ENCODE measurements at regions not wholly inside any gene's neighbourhood (a gene's known extent, or its start where the extent isn't known, plus 50 kb on each side); places are given as distances from the start of the nearest gene placed in this dataset.
"Not testable (repeated sequence)": the region's sequence is repeated elsewhere in the genome, so short reads cannot be mapped to it uniquely, and the experiment has no call there.

DNA sequence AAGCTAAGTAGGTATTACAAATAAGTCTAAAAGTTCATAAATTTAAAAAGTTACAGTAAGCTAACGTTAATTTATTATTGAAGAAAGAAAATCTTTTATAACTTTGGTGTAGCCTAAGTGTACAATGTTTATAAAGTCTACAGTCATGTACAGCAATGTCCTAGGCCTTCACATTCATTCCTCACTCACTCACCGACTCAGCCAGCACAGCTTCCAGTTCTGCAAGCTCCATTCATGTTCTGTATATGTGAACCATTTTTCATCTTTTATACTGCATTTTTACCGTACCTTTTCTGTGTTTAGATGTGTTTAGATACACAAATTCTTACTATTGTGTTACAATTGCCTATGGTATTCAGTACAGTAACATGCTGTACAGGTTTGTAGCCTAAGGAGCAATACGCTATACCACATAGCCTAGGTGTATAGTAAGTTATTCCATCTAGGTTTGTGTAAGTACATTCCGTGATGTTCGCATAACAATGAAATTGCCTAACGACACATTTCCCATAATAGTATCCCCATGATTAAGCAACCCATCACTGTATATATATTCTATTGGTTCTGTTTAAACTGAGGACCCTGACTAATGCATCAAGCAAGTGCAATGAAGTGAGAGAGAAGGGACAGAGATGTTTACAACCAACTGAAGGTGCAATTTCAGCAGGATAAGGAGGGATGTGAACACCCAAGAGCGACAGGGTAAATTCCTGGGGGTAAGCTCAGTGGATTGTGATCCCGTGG is 88.9 kb upstream of the TRIO start:
- DNase-seq = no peak

DNA sequence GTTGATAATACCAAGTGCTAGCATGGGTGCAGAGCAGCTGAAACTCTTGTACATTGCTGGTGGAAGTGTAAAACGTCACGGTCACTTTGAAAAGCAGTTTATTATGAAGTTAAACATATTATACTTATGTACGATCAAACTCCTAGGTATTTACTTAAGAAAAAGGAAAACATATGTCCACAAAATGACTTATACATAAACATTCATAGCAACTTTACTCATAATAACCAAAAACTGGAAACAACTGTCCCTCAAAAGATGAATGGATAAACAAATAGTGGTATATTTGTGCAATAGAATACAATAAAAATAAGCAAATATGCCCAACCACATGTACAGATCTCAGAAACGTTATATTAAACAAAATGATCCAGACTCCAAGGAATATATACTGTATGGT is 92.3 kb upstream of the TRIO start:
- DNase-seq = no peak

DNA sequence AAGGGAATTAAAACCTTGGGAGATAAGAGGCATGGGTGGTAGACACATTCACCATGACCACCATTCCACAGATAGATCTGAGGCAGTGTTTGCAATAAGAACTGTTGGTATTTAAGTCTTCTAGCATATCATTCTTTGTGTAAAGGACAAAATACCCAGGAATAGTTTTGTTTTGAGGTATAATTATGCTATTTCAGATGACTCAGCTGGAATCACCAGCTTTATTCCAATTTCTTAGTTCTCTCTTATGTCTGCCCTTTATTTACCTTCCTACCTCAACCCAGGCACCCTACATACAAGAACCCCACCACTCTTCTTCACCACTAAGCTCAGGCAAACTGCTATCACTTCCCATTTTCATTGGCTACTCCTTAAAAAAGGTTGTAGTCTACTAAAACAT is 94.7 kb upstream of the TRIO start:
- no peak for DNase-seq

DNA sequence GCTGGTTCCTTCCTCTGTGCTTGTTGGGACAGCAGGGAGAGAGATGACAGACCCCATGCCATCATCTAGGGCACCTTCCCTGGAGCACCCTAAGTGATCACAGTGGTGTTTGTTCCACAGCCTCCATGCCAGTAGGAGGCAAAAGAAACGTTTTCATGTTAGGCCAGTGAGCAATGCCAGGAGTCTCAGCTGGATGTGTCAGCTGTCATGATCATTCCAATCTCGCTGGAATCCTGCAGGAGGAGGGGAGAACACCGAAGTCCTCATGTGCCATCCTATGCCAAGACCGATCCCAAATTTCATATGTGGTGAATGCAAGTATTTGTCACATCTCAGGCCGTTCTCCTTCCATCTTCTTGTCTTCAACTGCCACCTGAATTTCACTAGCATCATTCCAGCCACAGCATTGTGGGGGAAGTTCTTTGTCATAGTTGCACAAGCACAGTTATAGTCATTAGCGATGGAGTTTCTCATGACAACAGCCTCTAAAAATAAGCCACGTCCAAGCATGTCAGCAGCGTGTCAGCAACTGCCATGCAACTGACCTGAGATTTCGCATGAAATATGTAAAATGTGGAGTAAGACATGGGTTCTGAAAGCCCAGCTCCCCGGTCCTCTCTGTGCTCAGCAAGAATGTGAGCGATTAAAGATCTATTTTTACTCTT is 97.2 kb upstream of the DNAH5 start:
- no peak for DNase-seq

DNA sequence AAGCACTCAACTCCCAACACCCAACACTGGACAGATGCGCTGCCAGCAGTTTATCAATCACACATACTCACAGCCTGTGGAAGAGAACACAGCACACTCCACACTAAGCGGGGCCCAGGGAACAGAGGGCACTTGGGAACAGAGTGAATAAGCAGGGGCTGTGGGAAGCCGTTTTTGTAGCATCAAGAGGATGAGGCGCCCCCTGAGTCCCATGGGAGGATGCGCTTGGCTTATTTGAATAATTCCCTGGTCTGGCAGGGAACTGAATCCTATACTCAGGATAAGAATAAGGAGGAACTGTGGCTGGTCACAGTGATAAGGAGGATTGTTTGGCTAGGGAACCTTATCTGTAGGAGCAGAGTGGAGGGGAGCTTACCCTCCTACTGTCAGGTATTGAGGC is 96.1 kb upstream of the DNAH5 start:
- DNase-seq = no peak

DNA sequence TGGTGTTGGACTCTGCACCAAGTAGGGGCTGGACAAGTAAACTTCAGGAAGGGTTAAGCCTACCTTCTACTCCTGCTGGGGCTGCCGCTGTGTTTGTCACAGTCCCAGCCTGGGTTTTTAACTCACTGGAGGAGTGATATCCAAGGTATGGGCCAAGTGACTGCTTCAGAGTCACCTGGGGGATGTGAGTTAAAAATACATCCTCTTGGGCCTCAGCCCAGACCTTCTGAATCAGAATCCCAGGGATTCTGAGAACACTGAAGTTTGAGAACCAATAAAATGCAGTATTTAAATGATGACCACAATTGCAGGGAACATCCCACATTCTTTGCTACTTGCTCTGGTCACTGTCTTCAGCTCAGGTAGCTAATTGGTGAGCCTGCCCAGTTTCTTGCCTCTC is 95.1 kb upstream of the DNAH5 start:
- no peak for DNase-seq

DNA sequence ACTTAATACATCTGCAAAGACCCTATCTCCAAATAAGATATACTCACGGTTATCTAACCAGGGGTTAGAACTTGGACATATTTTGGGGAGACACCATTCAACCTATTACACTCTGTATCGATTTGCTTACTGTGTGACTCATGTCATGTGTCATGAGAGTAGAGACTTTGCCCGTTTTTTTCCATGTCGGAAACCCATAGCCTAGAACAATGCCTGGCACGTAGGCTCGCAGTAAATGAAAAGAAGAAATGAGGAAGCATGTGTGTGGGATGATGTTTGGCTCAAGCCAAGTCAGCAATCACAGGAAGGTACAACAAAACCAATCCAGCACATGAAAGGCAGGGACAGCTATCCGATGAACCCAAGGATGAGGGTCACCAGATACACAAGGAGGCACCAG is 94.6 kb upstream of the DNAH5 start:
- no peak for DNase-seq

DNA sequence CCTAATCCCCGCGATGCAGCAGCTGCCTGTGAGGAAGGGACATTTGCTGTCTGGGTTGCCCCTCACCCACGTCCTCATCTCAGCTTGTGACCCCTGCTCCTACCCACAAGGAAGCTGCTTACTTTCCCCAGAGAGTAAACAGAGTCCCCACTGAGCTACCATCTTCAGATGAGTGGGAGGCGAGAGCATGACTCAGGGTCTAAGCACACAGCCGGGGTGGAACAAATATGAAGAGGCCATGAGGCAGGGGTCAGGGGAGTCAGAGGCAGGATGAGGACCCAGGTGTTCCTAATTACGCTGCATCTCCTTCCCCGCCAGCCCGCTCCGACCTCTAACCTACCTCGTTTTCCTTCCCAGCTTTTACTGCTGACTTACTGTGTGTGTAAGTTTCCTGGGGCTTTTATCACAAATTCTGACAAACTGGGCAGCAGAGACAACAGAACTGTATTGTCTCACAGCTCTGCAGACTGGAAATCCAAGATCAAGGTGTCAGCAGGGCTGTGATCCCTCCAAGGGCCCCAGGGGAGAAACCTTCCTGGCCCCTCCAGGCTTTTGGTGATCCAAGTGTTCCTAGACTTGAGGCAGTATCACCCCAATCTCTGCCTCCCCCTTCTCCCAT is 94.0 kb upstream of the DNAH5 start:
- DNase-seq = no peak

DNA sequence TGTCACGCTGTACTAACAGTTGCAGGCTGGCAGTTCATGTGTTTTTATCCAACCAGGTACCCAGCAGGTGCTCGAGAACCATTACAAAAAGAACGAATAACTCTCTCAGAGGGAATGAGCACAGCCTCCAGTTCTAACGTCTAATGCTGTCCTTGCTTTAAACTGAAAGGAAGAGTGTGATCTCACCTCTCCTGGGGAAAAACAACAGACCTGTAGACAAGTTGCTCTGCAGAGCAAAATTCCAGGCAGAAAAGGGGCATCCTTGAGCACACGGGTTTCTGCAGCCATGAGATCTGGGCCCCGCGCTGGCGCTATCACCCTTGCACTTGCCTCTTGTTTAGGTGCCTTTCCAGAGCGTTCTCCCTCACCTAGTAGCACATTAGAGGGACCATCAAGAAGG is 92.5 kb upstream of the DNAH5 start:
- DNase-seq = no peak

DNA sequence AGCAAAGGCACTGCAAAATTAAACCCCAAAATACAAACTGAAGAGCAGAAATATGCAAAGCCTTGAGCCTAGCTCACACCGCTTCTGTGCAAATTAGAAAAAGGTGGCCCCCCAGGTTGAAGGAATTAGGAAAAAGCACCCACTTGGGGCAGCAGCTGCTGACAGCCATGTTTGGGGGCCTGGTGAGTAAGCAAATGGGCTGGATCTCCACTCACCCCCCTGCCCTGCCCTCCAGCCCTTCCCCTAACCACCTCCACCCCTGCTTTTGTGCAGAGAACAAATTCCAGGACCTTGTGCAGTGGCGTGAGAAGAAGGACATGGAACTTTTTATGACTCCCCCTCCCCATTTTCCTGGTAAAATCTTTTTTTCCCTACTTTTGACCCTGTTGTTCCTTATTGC is 92.0 kb upstream of the DNAH5 start:
- no peak for DNase-seq

DNA sequence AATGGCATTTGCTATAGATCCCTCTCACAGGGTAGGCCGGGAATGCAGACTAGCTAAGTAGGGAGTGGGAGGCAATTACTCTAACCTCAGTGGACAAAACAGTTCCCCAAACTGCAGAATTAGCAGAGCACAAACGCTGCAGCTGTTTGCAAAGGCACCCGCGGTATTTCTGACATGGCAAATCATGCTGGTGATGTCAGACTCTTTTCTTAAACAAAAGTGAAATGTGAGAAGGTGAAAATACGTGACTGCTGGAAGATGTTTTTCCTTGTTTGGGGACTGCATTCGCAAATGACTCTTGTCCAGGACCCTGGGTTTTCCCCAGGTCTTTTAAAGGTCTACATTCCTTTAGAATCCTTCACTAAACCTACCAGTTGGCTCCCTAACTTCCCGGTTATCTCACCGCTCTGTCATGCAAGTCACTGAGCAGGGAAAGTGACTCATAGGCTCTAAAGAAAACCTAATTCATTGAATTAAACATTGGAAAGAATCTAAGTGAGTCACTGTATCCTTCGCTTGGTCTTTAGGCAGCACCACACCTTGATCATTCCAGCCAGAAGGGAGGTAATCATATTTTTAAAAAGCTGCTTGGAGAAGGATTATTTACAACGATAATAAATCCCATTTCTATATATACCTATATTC is 91.5 kb upstream of the DNAH5 start:
- peak; percentile 21 for DNase-seq

DNA sequence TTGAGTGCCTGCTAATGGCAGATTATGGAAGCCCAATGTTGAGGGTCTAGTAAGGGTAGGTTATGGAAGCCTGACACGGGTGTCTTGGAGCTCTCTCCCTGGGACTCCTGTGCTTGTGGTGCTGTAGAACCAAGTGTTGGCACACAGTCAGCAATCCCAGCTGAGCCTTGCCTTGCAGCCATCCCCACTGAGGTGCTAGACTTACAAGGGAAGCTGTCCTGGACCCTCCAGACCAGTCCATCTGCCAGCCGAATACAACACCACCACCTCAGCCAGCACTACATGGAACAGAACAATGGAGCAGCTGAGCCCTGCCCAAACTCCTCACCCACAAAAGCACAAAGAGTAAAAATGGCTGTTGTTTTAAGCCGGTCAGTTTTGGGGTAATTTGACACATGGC is 90.5 kb upstream of the DNAH5 start:
- DNase-seq = no peak

DNA sequence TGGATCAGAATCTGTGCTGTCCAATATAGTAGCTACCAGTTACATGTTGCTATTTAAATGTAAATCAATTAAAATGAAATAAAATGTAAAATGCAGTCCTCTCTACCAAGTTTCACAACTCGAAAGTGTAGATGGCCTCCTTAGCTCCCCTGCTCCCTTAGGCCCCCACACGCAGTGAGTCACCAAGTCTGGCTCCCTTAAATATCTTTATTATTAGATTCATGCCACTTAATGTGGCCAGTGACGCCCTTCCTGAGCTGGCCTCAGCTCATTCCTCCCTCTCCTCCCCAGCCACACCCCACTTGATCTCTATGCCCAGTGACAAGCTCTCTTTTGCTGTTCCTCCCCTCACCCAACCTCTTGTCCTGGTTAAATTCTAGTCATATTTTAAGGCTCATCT is 88.4 kb upstream of the DNAH5 start:
- no peak for DNase-seq

DNA sequence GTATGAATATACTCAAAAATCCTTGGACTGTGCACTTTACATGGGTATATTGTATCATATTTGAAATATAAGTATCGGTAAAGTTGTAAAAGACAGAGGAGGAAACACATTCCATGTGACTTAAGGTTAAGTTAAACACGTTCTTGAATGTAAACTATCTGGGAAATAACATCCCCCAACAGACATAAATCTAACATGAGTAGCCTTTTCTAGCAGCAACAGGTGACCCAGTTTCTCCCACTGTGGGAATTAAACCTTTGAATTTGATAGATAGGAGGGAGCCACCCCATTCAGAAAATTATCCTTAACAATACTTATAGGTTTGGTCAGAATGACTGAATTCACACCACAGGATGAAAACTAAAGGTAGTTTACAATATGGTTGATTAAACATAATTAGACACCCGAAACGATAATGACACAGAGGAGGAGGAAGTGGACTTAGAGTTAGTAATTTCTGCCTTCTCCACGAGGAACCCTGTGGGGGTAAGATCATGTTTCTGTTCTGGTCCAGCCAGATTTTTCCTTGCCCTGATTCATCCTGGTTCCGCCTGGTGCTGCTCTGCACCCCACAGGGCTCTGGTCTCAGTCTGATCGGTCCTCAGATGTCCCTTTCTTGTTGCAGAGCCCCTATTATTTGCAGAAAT is 84.6 kb upstream of the DNAH5 start:
- DNase-seq = no peak

DNA sequence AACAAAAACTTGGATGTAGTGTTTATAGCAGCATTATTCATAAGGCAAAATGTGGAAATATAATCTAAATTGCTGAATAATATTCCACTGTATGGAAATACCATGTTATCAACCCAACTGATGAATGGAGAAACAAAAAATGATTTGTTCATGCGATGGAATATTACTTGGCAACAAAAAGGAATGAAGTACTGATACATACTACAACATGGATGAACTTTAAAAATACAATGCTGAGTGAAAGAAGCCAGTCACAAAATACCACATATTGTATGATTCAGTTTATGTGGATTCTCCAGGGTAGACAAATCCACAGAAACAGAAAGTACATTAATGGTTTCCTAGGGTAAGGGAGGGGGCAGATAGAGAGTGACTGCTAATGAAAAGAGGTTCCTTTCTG is 83.7 kb upstream of the DNAH5 start:
- no peak for DNase-seq

DNA sequence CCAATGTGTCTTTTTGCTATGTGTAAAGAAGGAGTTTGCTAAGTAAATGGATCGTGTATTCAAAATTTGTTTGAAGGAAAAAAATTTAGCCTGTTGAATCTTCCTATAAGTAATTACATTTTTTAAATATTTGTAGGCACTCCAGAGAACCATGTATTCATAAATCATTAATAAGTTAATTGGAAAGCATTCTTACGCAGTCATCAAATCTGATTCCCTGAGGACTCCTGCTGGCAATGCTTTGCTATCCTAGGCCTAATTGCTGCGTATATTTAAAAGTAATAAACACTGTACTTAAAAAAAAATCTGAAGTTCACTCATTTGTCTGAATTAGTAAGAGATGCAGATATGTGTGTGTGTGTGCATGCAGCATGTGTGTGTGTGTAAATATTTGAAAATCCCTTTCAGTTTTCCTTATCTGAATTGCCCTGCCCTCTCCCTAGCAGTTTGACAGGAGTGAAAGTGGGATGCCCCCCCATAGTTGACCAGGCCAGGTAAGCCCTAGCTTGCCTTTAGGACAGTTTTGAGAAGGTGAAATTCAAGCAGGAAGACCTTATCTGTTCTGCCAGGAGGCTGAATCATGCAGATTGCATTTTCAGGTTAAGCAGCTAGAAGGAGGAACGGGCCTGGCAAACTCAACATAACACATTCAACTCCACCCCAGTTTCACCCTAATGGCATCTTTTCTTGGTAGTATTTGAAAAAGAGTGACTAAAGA is 81.2 kb upstream of the DNAH5 start:
- DNase-seq = no peak

DNA sequence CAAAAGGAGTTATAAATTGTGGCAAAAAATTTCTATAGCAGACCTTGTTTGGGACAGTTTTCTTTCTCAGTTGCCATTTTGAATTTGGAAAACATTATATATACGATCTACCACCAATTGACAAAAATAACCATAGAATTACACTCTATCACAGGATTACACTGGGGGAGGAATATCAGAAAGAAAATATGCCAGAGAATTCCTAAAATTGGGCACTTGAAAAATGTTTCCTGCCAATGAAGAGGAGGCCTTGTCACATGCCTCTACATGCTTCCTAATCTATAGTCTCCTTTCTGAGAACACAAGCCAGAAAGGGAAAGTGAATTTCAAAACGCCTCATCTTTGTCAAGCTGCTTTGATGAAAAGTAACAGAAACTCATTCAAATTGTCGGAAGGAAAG is 78.5 kb upstream of the DNAH5 start:
- no peak for DNase-seq

DNA sequence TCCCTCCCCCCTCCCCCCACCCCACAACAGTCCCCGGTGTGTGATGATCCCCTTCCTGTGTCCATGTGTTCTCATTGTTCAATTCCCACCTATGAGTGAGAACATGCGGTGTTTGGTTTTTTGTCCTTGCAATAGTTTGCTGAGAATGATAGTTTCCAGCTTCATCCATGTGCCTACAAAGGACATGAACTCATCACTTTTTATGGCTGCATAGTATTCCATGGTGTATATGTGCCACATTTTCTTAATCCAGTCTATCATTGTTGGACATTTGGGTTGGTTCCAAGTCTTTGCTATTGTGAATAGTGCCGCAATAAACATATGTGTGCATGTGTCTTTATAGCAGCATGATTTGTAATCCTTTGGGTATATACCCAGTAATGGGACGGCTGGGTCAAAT is 76.5 kb upstream of the DNAH5 start:
- not testable (repeated sequence) for DNase-seq

DNA sequence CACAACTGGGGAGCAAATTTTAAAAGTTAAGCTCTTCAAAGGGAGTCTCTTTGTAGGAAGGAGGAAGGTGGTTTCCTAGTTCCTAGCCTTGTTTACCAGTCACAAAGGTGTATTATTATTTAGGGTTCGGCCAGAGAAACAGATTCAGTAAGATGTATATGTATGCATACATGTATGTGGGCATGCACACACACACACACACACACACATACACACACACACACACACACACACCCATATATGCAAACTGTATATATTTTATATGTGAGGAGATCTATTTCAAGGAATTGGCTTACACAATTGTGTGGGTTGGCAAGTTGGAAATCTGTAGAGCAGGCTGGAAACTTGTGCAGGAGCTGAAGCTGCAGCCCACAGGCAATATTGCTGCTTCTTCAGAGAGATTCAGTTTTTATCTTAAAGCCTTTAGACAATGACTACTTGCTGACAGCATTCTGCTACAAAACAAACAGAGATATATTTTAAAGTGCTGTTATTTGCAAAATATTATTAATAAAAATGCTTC is 75.3 kb upstream of the DNAH5 start:
- no peak for DNase-seq

DNA sequence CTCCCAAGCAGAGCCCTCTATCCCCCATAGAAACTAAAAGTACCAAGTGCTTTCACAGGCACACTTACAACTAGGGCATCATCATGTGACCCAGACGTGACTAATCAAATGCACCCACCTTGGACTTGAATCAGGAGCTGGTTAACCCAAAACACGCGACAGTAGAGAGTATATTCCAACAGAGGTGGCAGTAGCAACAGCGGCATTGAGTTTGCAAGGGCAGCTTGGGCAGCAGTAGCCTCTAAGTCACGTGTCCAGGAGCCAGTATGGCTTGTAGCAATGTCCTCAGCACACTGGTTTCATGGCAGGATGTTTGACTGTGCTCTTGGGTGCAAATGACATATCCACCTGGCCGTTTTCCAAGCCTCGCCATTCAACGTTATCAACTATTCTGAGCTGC is 73.4 kb upstream of the DNAH5 start:
- DNase-seq = no peak

DNA sequence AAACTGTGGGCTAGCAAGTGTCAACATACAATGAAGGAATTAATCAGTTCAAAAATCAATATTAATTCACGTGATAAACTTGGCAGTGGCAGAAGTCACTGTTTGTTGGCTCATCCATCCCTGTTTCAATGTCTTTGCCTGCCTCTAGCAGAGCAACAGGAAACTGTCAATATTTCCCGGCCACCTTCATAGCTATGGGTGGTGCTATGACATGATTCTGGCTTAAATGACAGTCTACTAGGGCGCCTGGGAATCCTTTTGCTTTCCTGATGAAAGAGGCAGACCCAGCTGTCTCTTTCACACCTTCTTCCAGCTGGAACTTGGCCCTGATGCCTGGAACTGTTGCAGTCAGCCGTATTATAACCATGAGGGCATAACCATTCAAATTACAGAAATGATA is 72.1 kb upstream of the DNAH5 start:
- DNase-seq = no peak
